NCI-H2227 treated with DMSO at 0.1 percent for 48 hours (cell line): ENCODE measurements at regions not wholly inside any gene's neighbourhood (a gene's known extent, or its start where the extent isn't known, plus 50 kb on each side); places are given as distances from the start of the nearest gene placed in this dataset.
"Not testable (repeated sequence)": the region's sequence is repeated elsewhere in the genome, so short reads cannot be mapped to it uniquely, and the experiment has no call there.

Experiments
- DNase-seq: peaks from one replicate; lab custom pipeline; 2025; lab: John Stamatoyannopoulos, UW

DNA sequence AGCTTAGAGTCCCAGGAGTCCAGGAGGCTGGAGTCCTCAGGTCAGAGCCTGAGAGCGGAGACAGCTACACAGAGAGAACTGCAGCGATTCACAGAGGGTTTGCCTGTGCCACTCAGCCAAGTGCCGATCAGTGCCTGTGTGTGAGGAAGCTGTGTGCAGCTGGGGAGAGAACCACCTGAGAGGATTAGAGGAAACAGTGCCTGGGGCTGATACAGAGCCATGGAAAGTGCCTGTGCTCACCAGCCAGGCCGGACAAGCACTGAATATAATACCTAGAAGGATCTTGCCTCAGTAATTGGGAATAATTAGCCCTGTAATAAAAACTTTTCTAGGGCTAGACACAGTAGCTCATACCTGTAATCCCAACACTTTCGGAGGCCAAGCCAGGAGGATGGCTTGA lies 134.7 kb downstream of the ARHGAP11B start:
- not testable (repeated sequence) for DNase-seq

DNA sequence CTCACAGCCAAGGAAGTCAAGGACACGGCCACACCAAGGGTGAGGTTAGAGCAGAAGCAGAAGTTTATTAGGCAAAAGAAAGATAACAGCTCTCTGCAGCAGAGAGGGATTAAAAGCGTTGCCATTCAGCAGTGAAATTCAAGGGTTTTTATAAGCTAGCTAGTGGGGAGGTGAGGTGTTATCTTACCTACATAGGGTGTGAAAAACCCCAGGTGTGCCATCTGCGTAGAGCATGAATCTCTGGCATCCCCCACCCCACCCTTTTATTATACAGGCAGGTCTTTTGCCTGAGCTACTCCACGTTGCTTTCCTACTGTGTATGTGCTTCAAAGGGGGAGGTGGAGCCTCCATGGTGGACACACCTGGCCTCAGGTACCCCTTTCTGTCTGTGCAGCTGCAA lies 135.4 kb downstream of the ARHGAP11B start:
- not testable (repeated sequence) for DNase-seq

GRCh38 chr15:30769390-30770124 lies 134.2 kb upstream of the FAN1 start:
- not testable (repeated sequence) for DNase-seq

GRCh38 chr15:30770759-30771158 lies 133.0 kb upstream of the FAN1 start:
- no peak for DNase-seq

DNA sequence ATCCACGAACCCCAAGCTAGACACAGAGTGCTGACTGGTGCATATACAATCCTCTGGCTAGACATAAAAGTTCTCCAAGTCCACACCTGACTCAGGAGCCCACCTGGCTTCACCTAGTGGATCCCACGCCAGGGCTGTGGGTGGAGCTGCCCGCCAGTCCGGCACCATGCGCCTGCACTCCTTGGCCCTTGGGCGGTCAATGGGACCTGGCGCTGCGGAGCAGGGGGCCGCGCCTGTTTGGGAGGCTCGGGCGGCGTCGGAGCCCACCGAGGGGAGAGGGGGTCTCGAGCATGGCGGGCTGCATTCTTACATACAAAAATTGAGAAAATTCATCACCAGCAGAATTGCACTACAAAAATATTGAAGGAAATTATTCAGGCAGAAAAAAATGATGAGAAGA lies 120.7 kb upstream of the FAN1 start:
- DNase-seq: no peak

DNA sequence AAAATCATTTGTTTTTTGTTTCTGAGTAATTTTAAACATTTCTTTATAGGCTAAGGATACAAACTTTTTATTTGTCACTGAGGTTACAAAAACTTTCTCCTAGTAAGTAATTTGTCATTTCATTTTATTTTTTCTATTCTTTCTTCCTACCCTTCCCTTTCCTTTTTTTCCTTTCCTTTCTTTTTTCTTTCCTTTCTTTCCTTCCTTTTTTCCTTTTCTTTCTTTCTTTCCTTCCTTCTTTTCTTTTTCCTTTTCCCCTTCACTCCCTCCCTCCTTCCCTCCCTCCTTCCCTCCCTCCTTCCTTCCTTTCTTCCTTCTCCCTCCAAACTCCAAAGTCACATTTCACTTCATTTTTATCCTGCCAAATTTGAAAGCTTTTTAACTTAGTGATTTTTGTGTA lies 115.1 kb upstream of the FAN1 start:
- DNase-seq: no peak

GRCh38 chr15:30791239-30792175 lies 112.2 kb upstream of the FAN1 start:
- no peak for DNase-seq

DNA sequence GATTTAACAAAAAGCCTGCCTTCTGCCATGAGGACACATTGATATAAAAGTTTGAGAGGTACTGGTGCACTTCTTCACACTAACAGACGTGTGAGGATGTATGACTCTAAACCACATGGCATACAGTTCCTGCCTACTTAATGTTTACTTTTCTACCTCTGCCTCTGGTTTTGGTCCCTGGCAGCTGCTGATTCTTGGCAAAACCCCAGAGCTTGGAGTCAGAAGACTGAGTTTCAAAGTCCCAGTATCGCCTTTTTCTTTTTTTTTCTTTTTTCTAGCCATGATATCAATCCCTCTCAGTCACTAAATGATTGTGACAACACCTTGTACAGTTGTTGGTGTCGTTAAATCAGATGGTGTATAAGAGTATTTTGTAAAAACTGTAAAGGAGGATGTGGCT lies 110.9 kb upstream of the FAN1 start:
- DNase-seq: not testable (repeated sequence)

DNA sequence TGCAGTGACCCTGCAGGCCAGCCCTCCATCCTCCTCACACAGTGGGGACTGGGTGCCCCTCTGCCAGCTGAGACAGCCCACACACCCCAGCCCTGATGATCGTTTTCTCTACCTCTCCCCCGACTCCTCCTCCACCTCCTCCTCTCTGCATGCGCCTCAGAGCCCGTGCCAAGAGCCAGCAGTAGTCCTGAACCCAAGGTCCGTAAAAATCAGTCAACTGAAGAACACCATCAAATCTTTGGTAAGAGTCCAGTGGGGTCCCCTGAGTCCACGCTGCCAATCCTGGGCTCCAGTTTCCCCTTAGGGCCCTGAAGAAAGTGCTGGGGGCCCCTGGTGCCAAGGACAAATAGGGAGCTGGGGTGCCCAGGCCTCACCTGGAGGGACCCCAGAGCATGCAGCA lies 109.3 kb upstream of the FAN1 start:
- no peak for DNase-seq

- not testable (repeated sequence) for DNase-seq
These were observed 104.2 kb upstream of the FAN1 start for GRCh38 chr15:30799565-30799964.

- DNase-seq: not testable (repeated sequence)
These were observed 102.4 kb upstream of the FAN1 start for GRCh38 chr15:30801140-30801895.

- not testable (repeated sequence) for DNase-seq
These were observed 101.7 kb upstream of the FAN1 start for GRCh38 chr15:30802001-30802400.

DNA sequence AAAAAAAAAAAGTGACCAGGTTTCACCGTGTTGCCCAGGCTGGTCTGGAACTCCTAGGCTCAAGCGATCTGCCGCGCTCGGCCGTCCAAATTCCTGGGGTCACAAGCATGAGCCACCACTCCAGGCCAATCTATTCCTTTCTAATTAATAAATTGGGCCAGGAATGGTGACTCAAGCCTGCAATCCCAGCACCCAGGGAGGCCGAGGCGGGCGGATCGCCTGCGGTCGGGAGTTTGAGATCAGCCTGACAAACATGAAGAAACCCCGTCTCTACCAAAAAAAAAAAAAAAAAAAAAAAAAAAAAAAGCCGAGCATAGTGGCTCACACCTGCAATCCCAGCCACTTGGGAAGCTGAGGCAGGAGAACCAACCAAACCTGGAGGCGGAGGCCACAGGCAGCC lies 100.0 kb upstream of the FAN1 start:
- not testable (repeated sequence) for DNase-seq

GRCh38 chr15:30816430-30816829 lies 87.3 kb upstream of the FAN1 start:
- no peak for DNase-seq

DNA sequence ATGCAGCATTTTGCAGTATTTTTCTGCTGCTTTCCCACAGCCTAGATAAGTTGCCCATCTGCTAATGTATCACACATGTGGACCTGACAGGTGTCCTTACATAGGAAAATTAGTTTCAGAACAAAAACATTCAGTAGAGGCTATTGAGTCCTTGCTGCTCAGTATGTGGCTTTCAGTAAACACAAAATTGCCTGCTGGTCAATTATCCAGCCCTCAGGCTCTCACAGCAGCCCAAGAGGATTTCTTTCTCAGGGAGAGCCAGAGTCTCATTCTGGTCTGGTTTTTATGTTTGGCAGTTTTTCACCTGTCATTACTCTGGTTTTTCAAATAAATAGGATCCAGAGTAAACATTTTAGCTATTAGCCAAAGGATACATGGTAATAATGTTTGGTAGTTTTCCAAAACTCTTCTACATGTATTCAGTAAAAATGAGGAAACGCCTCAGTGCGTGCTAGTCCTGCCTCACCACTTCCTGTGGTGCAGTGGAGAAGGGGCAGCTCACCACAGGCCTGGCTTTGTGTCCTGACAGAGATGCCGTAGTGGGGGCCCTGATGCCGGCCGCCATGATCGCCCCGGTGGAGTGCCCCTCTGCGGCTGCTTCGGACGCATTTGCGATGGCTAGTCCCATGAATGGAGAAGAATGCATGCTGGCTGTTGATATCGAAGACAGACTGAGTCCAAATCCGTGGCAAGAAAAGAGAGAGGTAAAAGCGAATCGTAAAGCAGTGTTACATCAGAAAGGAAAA lies 80.5 kb upstream of the FAN1 start:
- peak; percentile 32 for DNase-seq

DNA sequence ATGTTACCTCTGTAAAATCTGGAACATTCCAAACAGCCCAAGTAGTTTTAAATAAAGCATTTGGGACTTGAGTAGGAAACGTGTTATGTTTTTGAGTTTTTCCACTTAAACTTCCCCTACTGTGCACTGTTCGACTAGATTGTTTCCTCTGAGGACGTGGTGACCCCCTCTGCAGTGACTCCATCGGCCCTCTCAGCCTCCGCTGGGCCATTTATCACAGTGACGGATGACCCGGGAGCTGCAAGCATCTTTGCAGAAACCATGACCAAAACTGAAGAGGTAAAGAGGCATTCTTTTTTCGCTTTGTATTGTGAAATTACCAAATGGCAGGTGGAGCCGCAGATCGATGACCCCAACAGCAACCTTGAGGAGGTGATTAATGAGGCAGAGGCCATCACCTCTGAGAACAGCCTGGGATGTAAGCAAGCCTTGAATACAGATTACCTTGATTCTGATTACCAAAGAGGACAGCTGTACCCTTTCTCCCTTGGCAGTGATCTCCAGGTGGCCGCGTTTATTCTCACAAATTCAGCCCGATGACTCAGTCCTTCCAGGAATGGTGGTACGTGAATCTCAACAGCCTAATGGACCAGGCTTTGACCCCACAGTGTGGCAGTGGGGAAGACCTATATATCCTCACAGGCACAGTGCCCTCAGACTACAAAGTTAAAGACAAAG lies 79.1 kb upstream of the FAN1 start:
- no peak for DNase-seq

GRCh38 chr15:30827625-30828303 lies 76.0 kb upstream of the FAN1 start:
- DNase-seq: no peak

- not testable (repeated sequence) for DNase-seq
These were observed 75.4 kb upstream of the FAN1 start for GRCh38 chr15:30828304-30828639.

- DNase-seq: no peak
These were observed 72.8 kb upstream of the FAN1 start for GRCh38 chr15:30830961-30831360.

DNA sequence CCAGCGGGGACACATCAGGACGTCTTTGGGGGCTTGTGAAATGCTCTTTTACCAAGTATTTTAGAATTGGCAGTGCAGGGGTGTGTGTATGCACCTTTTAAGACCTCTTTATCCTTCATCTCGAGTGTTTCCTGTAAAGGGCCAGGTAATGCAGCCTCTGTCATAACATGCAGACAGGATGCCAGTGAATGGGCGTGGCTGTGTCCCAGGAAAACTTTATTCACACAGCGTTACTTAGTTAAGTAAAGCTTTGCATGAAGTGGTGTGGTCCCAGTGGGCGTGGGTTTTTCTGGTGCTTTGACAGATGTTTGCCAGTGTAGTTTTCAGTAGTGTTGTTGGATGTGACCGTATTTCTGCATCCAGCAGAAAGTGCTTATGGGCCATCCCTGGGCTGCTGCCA lies 70.3 kb upstream of the FAN1 start:
- DNase-seq: not testable (repeated sequence)

GRCh38 chr15:30841639-30842038 lies 62.1 kb upstream of the FAN1 start:
- not testable (repeated sequence) for DNase-seq
